ENCODE measurements at regions not wholly inside any gene's neighbourhood (a gene's known extent, or its start where the extent isn't known, plus 50 kb on each side); places are given as distances from the start of the nearest gene placed in this dataset.

DNA sequence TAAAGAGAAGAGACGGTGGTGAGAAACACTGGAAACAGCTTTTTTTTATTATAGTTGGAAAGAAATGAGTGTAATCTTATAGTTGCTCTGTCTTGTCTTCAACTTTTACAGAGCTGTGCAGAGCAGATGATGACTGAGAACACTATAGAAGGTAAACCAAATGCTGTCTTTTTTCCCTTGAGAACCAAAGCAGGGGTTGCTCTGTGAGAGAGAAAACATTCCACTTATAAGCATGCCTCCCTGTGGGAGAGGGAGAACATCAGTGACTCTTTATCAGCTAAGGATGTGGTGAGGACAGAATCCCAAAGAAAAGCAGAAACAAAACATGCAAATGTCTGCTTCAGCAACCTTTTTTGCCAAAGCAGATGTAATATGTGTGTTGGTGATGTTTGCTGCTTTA is 179.3 kb upstream of the HDDC2 start:
- H3K4me3 ChIP-seq, result no peak overlapping the region

DNA sequence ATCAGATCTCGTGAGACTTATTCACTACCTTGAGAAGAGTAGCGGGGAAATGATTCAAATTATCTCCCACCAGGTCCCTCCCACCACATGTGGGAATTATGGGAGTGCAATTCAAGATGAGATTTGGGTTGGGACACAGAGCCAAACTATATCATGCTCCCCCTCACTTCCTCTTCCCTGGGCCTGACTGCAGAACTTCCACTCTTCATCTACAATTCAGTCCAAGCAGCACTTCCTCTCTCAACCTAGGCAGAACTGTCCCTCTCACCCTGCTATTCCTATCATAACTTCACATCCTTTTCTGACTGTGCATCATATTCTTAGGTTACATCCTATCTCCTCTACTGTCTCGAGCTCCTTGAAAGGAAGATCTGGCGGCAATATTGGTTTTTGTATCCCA is 184.0 kb upstream of the HDDC2 start:
- H3K27me3 ChIP-seq, result no peaks in the 10 kb centered on the region
- intact Hi-C loops (cut with DNase I), result no loop called here
- H3K36me3 ChIP-seq, result no peaks in the 10 kb centered on the region
- TF ChIP-seq POLR2A (IDR thresholded peaks at IDR 0.05), result no peak
- TF ChIP-seq, protein P1, sequence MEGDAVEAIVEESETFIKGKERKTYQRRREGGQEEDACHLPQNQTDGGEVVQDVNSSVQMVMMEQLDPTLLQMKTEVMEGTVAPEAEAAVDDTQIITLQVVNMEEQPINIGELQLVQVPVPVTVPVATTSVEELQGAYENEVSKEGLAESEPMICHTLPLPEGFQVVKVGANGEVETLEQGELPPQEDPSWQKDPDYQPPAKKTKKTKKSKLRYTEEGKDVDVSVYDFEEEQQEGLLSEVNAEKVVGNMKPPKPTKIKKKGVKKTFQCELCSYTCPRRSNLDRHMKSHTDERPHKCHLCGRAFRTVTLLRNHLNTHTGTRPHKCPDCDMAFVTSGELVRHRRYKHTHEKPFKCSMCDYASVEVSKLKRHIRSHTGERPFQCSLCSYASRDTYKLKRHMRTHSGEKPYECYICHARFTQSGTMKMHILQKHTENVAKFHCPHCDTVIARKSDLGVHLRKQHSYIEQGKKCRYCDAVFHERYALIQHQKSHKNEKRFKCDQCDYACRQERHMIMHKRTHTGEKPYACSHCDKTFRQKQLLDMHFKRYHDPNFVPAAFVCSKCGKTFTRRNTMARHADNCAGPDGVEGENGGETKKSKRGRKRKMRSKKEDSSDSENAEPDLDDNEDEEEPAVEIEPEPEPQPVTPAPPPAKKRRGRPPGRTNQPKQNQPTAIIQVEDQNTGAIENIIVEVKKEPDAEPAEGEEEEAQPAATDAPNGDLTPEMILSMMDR (IDR thresholded peaks at IDR 0.05), result no peak
- no peak for TF ChIP-seq POLR2AphosphoS5 (IDR thresholded peaks at IDR 0.05; ENCODE audit: insufficient read depth in 1 of 2, low read depth in 1 of 2)
- H3K4me1 ChIP-seq, result no peaks in the 10 kb centered on the region
- no peak overlapping the region for H3K27ac ChIP-seq
- H3K9me3 ChIP-seq, result no peaks in the 10 kb centered on the region
- DNase-seq (ENCODE audit: extremely low spot score in 2 of 2), result no peak
- no peak overlapping the region for H3K4me3 ChIP-seq

More for the DNA sequence above, 179.3 kb upstream of the HDDC2 start:
- no peaks in the 10 kb centered on the region for H3K27me3 ChIP-seq
- no peak overlapping the region for H3K27ac ChIP-seq
- TF ChIP-seq, protein P1 (IDR thresholded peaks at IDR 0.05), result no peak
- TF ChIP-seq POLR2AphosphoS5 (IDR thresholded peaks at IDR 0.05; ENCODE audit: insufficient read depth in 1 of 2, low read depth in 1 of 2) (no peak), POLR2A (IDR thresholded peaks at IDR 0.05) (no peak)
- intact Hi-C loops (cut with DNase I), result no loop called here
- H3K9me3 ChIP-seq, result no peaks in the 10 kb centered on the region
- DNase-seq (ENCODE audit: extremely low spot score in 2 of 2), result no peak
- H3K36me3 ChIP-seq, result no peaks in the 10 kb centered on the region
- no peaks in the 10 kb centered on the region for H3K4me1 ChIP-seq

DNA sequence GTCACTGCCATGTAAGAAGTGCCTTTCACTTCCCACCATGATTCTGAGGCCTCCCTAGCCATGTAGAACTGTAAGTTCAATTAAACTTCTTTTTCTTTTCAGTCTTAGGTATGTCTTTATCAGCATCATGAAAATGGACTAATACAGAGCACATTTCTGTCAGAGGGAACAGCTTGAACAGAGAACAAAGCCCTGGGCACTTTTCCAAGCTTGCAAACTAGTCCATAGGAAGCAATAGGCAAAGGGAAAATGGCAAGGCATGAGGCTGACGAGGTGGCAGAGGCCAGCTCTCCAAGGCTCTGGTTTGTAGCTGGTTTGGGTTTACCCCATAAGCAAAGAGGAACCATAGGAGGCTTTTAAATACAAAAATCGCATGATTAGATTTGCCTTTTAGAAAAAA is 185.1 kb upstream of the HDDC2 start:
- no peaks in the 10 kb centered on the region for H3K36me3 ChIP-seq
- H3K4me1 ChIP-seq, result no peaks in the 10 kb centered on the region
- TF ChIP-seq, protein P1 (IDR thresholded peaks at IDR 0.05), result no peak
- no peak for TF ChIP-seq POLR2AphosphoS5 (IDR thresholded peaks at IDR 0.05; ENCODE audit: insufficient read depth in 1 of 2, low read depth in 1 of 2)
- no peak for TF ChIP-seq POLR2A (IDR thresholded peaks at IDR 0.05)
- no peaks in the 10 kb centered on the region for H3K9me3 ChIP-seq
- no peak overlapping the region for H3K27ac ChIP-seq
- no peak for DNase-seq (ENCODE audit: extremely low spot score in 2 of 2)
- no peak overlapping the region for H3K4me3 ChIP-seq
- intact Hi-C loops (cut with DNase I), result no loop called here
- no peaks in the 10 kb centered on the region for H3K27me3 ChIP-seq

DNA sequence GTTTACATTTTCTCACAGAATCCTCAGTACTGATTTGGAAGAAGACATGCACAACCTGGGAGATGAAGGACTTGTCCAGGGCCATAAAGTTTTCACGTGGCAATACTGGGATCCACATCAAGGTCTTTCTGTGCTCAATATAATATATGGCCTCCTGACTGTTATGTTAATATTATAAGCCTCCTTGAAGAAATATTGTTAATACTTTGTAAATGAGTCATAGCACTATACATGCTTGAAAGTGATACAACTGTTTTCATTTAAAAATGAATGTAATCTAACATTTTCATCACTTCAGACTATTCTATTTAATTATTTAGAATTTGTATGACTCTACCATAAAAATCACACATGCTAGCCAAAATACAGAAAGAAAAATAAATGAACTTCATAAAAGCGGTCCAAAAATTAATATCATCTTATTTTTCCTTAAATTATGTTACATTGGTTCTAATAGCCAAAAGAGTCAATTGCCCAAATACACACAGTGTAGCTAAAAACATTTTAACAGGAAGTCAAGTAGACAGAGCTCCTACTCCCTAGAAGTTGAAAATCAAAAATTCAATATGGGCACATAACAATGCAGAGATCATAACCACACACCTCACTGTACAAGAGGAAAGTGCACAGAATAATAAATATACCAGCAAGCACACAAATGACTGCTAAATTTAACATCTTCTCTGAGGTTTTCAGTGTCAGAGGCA is 188.0 kb upstream of the HDDC2 start:
- TF ChIP-seq, protein P1 (IDR thresholded peaks at IDR 0.05), result no peak
- TF ChIP-seq POLR2AphosphoS5 (IDR thresholded peaks at IDR 0.05; ENCODE audit: insufficient read depth in 1 of 2, low read depth in 1 of 2) (no peak), POLR2A (IDR thresholded peaks at IDR 0.05) (no peak)

DNA sequence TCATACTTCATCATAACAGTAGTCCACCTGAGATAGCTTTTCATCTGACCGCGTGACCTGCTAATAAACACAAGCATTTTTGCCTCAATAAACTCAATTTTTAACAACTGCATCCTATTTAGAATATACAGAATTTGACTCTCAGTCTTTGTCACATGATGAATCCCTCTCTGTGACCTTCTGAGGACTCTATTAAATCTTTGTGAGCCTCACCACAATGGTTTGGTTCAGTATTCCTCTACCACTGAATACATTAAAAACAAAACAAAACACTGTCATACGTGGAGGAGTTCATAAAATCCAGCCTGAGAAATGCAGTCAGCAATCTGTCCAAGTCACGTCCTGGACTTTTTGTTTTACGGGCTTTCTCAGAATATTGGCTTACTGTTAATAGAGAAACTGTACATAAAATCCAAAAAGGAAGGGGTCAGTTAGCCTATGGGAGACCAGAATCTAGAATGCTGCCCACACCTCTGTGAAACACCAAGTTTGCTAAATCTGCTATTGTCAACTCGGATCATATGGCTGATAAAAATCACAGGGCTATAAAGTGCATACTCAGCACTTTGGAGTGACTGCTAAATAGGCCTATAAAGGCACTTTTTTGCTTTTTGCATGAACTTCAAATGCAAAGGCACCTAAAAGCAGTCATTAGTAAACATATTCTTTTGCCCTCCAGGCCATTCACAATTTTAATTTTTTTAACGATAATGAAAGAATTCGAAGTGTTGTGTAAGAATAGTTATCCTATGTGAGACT is 190.3 kb upstream of the HDDC2 start:
- DNase-seq (ENCODE audit: extremely low spot score in 2 of 2), result no peak
- TF ChIP-seq POLR2A (IDR thresholded peaks at IDR 0.05) (no peak), POLR2AphosphoS5 (IDR thresholded peaks at IDR 0.05; ENCODE audit: insufficient read depth in 1 of 2, low read depth in 1 of 2) (no peak)
- TF ChIP-seq, protein P1 (IDR thresholded peaks at IDR 0.05), result no peak
- H3K9me3 ChIP-seq, result no peaks in the 10 kb centered on the region
- H3K27ac ChIP-seq, result no peak overlapping the region
- H3K27me3 ChIP-seq, result no peaks in the 10 kb centered on the region
- H3K4me1 ChIP-seq, result no peaks in the 10 kb centered on the region
- intact Hi-C loops (cut with DNase I), result no loop called here
- H3K36me3 ChIP-seq, result no peaks in the 10 kb centered on the region
- no peak overlapping the region for H3K4me3 ChIP-seq

More for the DNA sequence above, 188.0 kb upstream of the HDDC2 start:
- Histone ChIP-seq H3K27me3 (no peaks in the 10 kb centered on the region), H3K4me1 (no peaks in the 10 kb centered on the region), H3K4me3 (no peak overlapping the region), H3K27ac (no peak overlapping the region), H3K9me3 (no peaks in the 10 kb centered on the region), H3K36me3 (no peaks in the 10 kb centered on the region)
- intact Hi-C loops (cut with DNase I), result no loop called here
- no peak for DNase-seq (ENCODE audit: extremely low spot score in 2 of 2)

Measured in vagina (tissue), 2 donors.